GM18867 (cell line): ENCODE measurements at regions not wholly inside any gene's neighbourhood (a gene's known extent, or its start where the extent isn't known, plus 50 kb on each side); places are given as distances from the start of the nearest gene placed in this dataset.
"Not testable (repeated sequence)": the region's sequence is repeated elsewhere in the genome, so short reads cannot be mapped to it uniquely, and the experiment has no call there.

Experiments
- ATAC-seq: cut with Tn5 transposase; IDR thresholded peaks from one replicate; pipeline ENCODE4 v1.9.1; 2021; ENCODE audit warnings: mild to moderate bottlenecking, moderate library complexity; ENCODE audit not compliant: unreplicated experiment

- no peak for ATAC-seq
Measured at GRCh38 chr1:214857716-214858115, 224.8 kb upstream of the KCNK2 start.

GRCh38 chr1:214859647-214860046 is 222.9 kb upstream of the KCNK2 start:
- ATAC-seq, result no peak

- ATAC-seq, result no peak
Measured at GRCh38 chr1:214861615-214862014, 220.9 kb upstream of the KCNK2 start.

- ATAC-seq, result no peak
Measured at GRCh38 chr1:214862421-214862820, 220.1 kb upstream of the KCNK2 start.

GRCh38 chr1:214864896-214865688 is 217.4 kb upstream of the KCNK2 start:
- no peak for ATAC-seq

- ATAC-seq, result not testable (repeated sequence)
Measured at GRCh38 chr1:214870426-214870825, 212.1 kb upstream of the KCNK2 start.

GRCh38 chr1:214880956-214881355 is 201.6 kb upstream of the KCNK2 start:
- no peak for ATAC-seq

GRCh38 chr1:214882616-214883015 is 199.9 kb upstream of the KCNK2 start:
- ATAC-seq, result no peak

- no peak for ATAC-seq
Measured at GRCh38 chr1:214895011-214895600, 187.4 kb upstream of the KCNK2 start.

- no peak for ATAC-seq
Measured at GRCh38 chr1:214896921-214897320, 185.6 kb upstream of the KCNK2 start.

GRCh38 chr1:214897581-214897980 is 185.0 kb upstream of the KCNK2 start:
- ATAC-seq, result no peak

- ATAC-seq, result no peak
Measured at GRCh38 chr1:214898161-214898560, 184.4 kb upstream of the KCNK2 start.

- ATAC-seq, result no peak
Measured at GRCh38 chr1:214898718-214899117, 183.8 kb upstream of the KCNK2 start.

- ATAC-seq, result no peak
Measured at GRCh38 chr1:214899908-214900460, 182.6 kb upstream of the KCNK2 start.

- ATAC-seq, result no peak
Measured at GRCh38 chr1:214900590-214900989, 181.9 kb upstream of the KCNK2 start.

- no peak for ATAC-seq
Measured at GRCh38 chr1:214901718-214902117, 180.8 kb upstream of the KCNK2 start.

GRCh38 chr1:214902636-214903320 is 179.8 kb upstream of the KCNK2 start:
- ATAC-seq, result no peak

- no peak for ATAC-seq
Measured at GRCh38 chr1:214912127-214912526, 170.4 kb upstream of the KCNK2 start.

GRCh38 chr1:214913966-214914365 is 168.6 kb upstream of the KCNK2 start:
- no peak for ATAC-seq

GRCh38 chr1:214917081-214917635 is 165.4 kb upstream of the KCNK2 start:
- no peak for ATAC-seq

- no peak for ATAC-seq
Measured at GRCh38 chr1:214918745-214919144, 163.8 kb upstream of the KCNK2 start.
